ENCODE measurements at regions not wholly inside any gene's neighbourhood (a gene's known extent, or its start where the extent isn't known, plus 50 kb on each side); places are given as distances from the start of the nearest gene placed in this dataset.
A peak's percentile ranks its signal among the peaks of the same experiment; 100 is the strongest.

- Histone ChIP-seq H3K36me3 (ENCODE audit: control insufficient read depth, insufficient read depth, low read length) (no peaks in the 10 kb centered on the region), H3K4me3 (ENCODE audit: low read depth, low read length) (no peak overlapping the region), H3K27me3 (ENCODE audit: control insufficient read depth, insufficient read depth, low read length) (no peaks in the 10 kb centered on the region)
- DNase-seq (ENCODE audit: low read depth), result peak; percentile 92
- no peak for TF ChIP-seq CTCF (IDR thresholded peaks at IDR 0.05; ENCODE audit: insufficient read depth, low read length, poor library complexity, severe bottlenecking)
Observed at GRCh38 chr2:55111570-55112228, 61.4 kb upstream of the RTN4 start.

DNA sequence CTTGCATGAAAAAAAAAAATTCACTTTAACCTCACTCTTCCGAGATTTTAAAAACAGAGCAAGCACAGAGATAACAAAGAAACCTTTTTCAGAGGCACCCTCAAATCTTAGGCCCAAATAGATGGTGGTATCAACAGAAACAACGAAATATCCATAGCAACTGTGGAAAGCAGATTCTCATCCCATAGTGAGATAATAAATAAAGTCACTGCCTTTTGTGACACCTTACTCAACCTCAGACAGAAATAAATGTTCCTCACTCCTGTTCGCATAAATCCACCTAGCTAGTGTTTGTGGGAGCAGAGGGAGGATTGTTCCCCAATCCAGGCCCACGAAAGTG lies 60.9 kb upstream of the RTN4 start:
- DNase-seq (ENCODE audit: low read depth), result no peak
- no peak overlapping the region for H3K4me3 ChIP-seq (ENCODE audit: low read depth, low read length)
- H3K36me3 ChIP-seq (ENCODE audit: control insufficient read depth, insufficient read depth, low read length), result no peaks in the 10 kb centered on the region
- no peaks in the 10 kb centered on the region for H3K27me3 ChIP-seq (ENCODE audit: control insufficient read depth, insufficient read depth, low read length)
- TF ChIP-seq CTCF (IDR thresholded peaks at IDR 0.05; ENCODE audit: insufficient read depth, low read length, poor library complexity, severe bottlenecking), result no peak

DNA sequence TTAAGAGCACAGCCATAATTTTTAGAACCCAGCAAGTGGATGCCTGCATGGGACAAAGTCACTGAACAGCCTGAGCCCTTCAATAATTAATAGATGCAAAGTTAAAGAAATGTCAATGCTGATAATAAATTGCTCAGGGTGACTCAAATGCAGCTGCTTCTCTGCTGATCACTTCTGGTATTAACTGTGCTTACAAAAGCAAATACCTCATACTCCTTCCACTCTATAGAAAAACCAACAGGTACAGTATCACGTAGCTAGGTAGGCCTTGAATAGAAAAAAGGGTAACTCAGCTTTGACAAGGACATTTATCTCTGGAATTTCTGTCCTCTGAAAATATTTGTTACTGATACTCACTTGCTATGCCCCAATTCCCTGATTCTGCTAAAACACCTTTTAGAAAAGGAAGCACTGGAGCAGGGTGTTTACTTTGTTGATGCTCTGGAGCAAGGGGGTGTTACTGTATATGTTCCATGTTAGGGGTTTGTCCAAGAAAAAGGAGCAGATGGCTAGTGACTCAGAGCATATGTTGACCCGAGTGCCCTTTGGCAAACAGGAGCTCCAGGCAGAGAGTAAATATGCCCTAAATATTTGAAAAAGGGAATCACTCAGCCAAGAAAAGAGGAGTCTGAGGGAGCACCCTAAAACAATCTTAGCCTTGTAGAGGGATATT lies 59.1 kb upstream of the RTN4 start:
- TF ChIP-seq CTCF (IDR thresholded peaks at IDR 0.05; ENCODE audit: insufficient read depth, low read length, poor library complexity, severe bottlenecking), result no peak
- DNase-seq (ENCODE audit: low read depth), result no peak
- Histone ChIP-seq H3K4me3 (ENCODE audit: low read depth, low read length) (no peak overlapping the region), H3K27me3 (ENCODE audit: control insufficient read depth, insufficient read depth, low read length) (no peaks in the 10 kb centered on the region), H3K36me3 (ENCODE audit: control insufficient read depth, insufficient read depth, low read length) (no peaks in the 10 kb centered on the region)

DNA sequence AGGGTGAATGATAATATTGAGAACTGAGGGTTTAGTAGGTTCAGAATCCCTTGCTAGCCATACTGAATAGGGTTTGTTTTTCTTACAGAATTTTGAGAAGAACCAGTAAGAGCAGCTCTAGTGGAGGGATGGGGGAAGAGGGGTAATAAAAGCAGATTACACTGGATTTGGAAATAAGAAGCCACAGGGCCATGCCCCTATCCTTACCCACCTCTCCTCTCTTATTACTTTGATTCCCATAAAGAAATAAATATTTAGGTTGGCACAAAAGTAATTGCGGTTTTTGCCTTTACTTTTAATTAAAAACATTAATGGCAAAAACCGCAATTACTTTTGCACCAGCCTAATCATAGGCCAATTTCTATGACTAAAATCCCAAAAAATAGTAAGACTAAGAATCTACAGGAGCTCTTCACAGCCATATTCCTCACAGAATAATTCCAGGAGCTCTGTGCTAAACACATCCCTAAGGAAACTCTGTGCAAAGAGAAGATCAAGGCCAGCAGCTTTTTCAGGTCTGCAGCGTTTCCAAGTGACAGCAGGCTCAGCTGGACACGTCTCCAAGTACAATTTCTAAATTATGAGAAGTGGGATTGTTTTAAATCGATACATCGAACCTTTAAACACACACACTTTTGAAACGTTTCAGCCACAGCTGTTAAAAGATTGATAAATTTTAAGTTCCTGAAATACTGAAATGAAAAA lies 58.4 kb upstream of the RTN4 start:
- Histone ChIP-seq H3K27me3 (ENCODE audit: control insufficient read depth, insufficient read depth, low read length) (no peaks in the 10 kb centered on the region), H3K4me3 (ENCODE audit: low read depth, low read length) (no peak overlapping the region), H3K36me3 (ENCODE audit: control insufficient read depth, insufficient read depth, low read length) (no peaks in the 10 kb centered on the region)
- no peak for DNase-seq (ENCODE audit: low read depth)
- TF ChIP-seq CTCF (IDR thresholded peaks at IDR 0.05; ENCODE audit: insufficient read depth, low read length, poor library complexity, severe bottlenecking), result no peak

DNA sequence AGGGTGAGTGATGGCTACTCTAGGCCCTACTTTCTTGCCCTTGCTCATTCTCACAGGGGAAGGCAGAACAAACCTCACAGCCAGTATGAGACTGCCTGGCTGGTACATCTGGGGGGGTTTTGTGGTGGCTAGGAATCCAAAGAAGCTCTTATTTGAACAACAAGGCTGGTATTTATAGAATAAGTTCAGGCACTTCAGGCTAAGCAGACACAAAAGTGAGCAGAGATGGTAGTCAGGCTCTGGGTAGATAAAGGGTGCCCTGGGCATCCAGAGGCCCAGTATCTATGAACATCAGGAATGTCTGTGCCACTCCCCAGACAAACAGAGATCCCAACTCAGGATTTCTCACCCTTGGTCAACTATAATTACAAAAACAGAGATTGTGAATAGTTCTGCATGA lies 57.2 kb upstream of the RTN4 start:
- TF ChIP-seq CTCF (IDR thresholded peaks at IDR 0.05; ENCODE audit: insufficient read depth, low read length, poor library complexity, severe bottlenecking), result no peak
- no peak for DNase-seq (ENCODE audit: low read depth)
- no peaks in the 10 kb centered on the region for H3K27me3 ChIP-seq (ENCODE audit: control insufficient read depth, insufficient read depth, low read length)
- no peak overlapping the region for H3K4me3 ChIP-seq (ENCODE audit: low read depth, low read length)
- H3K36me3 ChIP-seq (ENCODE audit: control insufficient read depth, insufficient read depth, low read length), result no peaks in the 10 kb centered on the region
